Panc1 (cell line): ENCODE measurements at regions not wholly inside any gene's neighbourhood (a gene's known extent, or its start where the extent isn't known, plus 50 kb on each side); places are given as distances from the start of the nearest gene placed in this dataset.

Experiments used
- CTCF ChIP-seq: fragments of 450-650 bp; IDR thresholded peaks from 2 replicates; pipeline ENCODE4 v1.5.1; 2017; ENCODE audit warnings: mild to moderate bottlenecking
- POLR2AphosphoS5 ChIP-seq: IDR thresholded peaks from 2 replicates; pipeline ENCODE4 v1.6.1; 2012; ENCODE audit warnings: mild to moderate bottlenecking, low read depth, low read length, moderate library complexity

GRCh38 chr6:95119927-95120326 lies 457.4 kb upstream of the MANEA start:
- TF ChIP-seq CTCF (no peak), POLR2AphosphoS5 (no peak)
